ENCODE measurements at regions not wholly inside any gene's neighbourhood (a gene's known extent, or its start where the extent isn't known, plus 50 kb on each side); places are given as distances from the start of the nearest gene placed in this dataset.

DNA sequence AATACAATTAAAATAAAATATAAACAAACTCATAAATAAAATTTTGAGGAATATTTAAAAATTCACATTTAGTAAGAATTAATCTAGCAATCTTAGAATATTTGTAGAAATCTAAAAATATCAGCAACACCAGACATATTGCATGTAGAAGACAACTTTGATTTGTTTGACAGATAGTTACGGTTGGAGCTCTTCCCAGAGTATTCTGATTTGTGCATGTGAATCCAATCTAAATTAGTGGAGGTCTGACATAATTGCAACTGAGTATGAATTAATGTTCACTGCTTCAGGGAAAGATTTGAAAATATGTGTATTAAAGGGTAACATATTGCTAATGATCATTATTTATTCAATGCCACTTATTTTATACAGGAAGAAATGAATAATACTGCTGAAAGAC lies 1546.2 kb downstream of the BRINP3 start:
- 76 to 94% (median 85%) methylated on average over 1 of the region's 1 CpG for WGBS, 5 donors
- Histone ChIP-seq H3K4me1 (no peaks in the 10 kb centered on the region), H3K9me3 (no peaks in the 10 kb centered on the region), H3K27ac (no peak overlapping the region), H3K27me3 (replicated peaks in 1 of 7) (no peaks in the 10 kb centered on the region), H3K4me3 (no peak overlapping the region), H3K36me3 (no peaks in the 10 kb centered on the region)
- TF ChIP-seq POLR2A (IDR thresholded peaks at IDR 0.05): no peak
- TF ChIP-seq POLR2AphosphoS5 (IDR thresholded peaks at IDR 0.05): no peak
- no peak for TF ChIP-seq CTCF (IDR thresholded peaks at IDR 0.05 in 8 of 11, conservative IDR thresholded peaks at IDR 0.05 in 3 of 11)
- intact Hi-C loops (cut with DNase I; ENCODE audit: low total_unique reads): no loop called here
- DNase-seq: no peak

DNA sequence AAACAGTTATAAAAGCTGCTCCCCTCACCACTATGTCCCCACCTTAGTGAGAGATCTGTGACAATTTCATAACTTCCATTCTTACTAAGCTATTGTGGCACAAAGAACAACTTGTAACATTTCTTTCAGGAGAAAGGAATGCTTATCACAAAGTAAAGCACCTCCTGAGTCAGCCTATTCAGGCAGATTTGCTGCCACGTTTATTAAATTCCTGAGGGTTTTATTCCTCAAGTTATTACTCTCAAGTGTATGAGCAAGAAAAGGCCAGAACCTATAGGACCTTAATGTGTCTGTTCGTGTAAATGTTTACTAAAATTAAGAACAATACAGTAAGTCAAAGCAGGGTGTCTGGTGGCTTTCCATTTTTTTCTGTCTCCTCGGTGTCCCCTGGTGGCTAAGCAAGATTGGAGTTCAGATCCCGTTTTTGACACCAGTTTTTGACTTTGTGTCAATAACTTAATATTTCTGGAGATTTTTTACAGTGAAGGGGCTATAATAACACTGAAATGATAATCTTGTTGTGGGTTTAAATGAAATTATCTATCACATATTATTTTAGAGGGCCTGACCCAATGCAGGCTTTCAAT lies 1539.6 kb downstream of the BRINP3 start:
- H3K4me1 ChIP-seq: no peaks in the 10 kb centered on the region
- WGBS, 5 donors: 34 to 46% (median 37%) methylated on average over 4 of the region's 4 CpGs
- H3K27me3 ChIP-seq (replicated peaks in 1 of 7): no peaks in the 10 kb centered on the region
- intact Hi-C loops (cut with DNase I; ENCODE audit: low total_unique reads): no loop called here
- DNase-seq: no peak
- H3K27ac ChIP-seq: no peak overlapping the region
- no peaks in the 10 kb centered on the region for H3K36me3 ChIP-seq
- no peak for TF ChIP-seq POLR2A (IDR thresholded peaks at IDR 0.05)
- TF ChIP-seq POLR2AphosphoS5 (IDR thresholded peaks at IDR 0.05): no peak
- TF ChIP-seq CTCF (IDR thresholded peaks at IDR 0.05 in 8 of 11, conservative IDR thresholded peaks at IDR 0.05 in 3 of 11): no peak
- H3K4me3 ChIP-seq: no peak overlapping the region
- H3K9me3 ChIP-seq: no peaks in the 10 kb centered on the region

GRCh38 chr1:188941986-188942385 lies 1535.7 kb downstream of the BRINP3 start:
- no peaks in the 10 kb centered on the region for H3K4me1 ChIP-seq
- DNase-seq: no peak
- H3K4me3 ChIP-seq: no peak overlapping the region
- no peak overlapping the region for H3K27ac ChIP-seq
- H3K27me3 ChIP-seq (replicated peaks in 1 of 7): no peaks in the 10 kb centered on the region
- WGBS, 5 donors: 85 to 92% (median 90%) methylated on average over 2 of the region's 2 CpGs
- intact Hi-C loops (cut with DNase I; ENCODE audit: low total_unique reads): no loop called here
- no peaks in the 10 kb centered on the region for H3K9me3 ChIP-seq
- TF ChIP-seq POLR2AphosphoS5 (IDR thresholded peaks at IDR 0.05): no peak
- TF ChIP-seq POLR2A (IDR thresholded peaks at IDR 0.05): no peak
- TF ChIP-seq CTCF (IDR thresholded peaks at IDR 0.05 in 8 of 11, conservative IDR thresholded peaks at IDR 0.05 in 3 of 11): no peak
- H3K36me3 ChIP-seq: no peaks in the 10 kb centered on the region

DNA sequence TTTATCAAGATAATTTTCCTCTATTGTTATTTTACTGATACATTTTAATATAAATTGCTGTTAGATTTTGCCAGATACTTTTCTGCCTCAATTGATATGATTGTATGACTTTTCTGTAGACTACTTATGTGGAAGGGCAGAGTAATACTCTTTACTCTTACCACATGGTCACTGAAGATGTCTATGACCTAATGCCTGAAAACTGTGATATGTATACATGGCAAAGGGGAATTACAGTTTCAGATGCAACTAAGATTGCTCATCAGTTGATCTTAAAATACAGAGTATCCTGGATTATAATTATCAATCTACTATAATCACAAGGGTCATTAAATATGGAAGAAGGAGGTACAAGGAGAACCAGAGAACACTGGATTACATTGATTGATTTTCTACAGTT lies 1528.0 kb downstream of the BRINP3 start:
- Histone ChIP-seq H3K4me3 (no peak overlapping the region), H3K36me3 (no peaks in the 10 kb centered on the region), H3K27ac (no peak overlapping the region), H3K9me3 (no peaks in the 10 kb centered on the region), H3K27me3 (replicated peaks in 1 of 7) (no peaks in the 10 kb centered on the region), H3K4me1 (no peaks in the 10 kb centered on the region)
- TF ChIP-seq POLR2A (IDR thresholded peaks at IDR 0.05): no peak
- TF ChIP-seq POLR2AphosphoS5 (IDR thresholded peaks at IDR 0.05): no peak
- no peak for TF ChIP-seq CTCF (IDR thresholded peaks at IDR 0.05 in 8 of 11, conservative IDR thresholded peaks at IDR 0.05 in 3 of 11)
- intact Hi-C loops (cut with DNase I; ENCODE audit: low total_unique reads): no loop called here
- no peak for DNase-seq
